ENCODE measurements at regions not wholly inside any gene's neighbourhood (a gene's known extent, or its start where the extent isn't known, plus 50 kb on each side); places are given as distances from the start of the nearest gene placed in this dataset.

DNA sequence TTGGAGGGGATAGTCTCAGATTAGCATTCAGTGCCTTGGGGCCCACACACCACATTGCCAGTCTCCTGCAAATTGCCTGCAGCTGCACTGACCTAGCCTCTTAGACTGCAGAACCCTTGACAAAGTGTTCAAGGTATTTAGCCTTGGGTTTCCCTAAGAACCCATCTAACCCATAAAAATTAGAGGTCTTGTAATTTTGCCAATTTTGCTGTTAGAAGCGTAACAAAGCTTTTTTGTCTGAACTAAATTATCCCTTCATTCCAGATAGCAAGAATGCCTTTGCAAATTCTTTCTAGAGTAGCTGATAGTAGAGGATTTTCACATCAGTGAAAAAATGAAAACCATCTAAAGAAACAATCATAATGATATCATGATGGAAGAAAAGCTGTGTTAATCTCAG is 74.0 kb upstream of the CCNG1 start:
- no peak for ATAC-seq (ENCODE audit: low read depth)
- ChIA-PET POLR2A (no interaction called here), CTCF (interaction anchor here (1.4 kb wide), 1 partner anchor 45 kb away, joined by 4 read pairs; no protein-coding TSS in a partner anchor)
- H3K27me3 Mint-ChIP-seq: peaks cover 8% of the 10 kb centered on the region
- H3K4me2 ChIP-seq (replicated peaks; ENCODE audit: low read depth, low read length, poor library complexity, severe bottlenecking): no peak overlapping the region
- H3K79me2 ChIP-seq (ENCODE audit: control insufficient read depth, insufficient read depth, low read length): no peaks in the 10 kb centered on the region
- no peak overlapping the region for H3K27ac Mint-ChIP-seq
- no peaks in the 10 kb centered on the region for H3K4me1 ChIP-seq (ENCODE audit: control insufficient read depth in 2 of 2, insufficient read depth in 2 of 2, low read length in 2 of 2)
- H4K20me1 ChIP-seq (ENCODE audit: control insufficient read depth, insufficient read depth, low read length, poor library complexity, severe bottlenecking): no peaks in the 10 kb centered on the region
- no peak overlapping the region for H3K9ac ChIP-seq (ENCODE audit: low read length)
- WGBS (ENCODE audit: insufficient coverage): no CpG with 5 or more reads among the region's 1 CpG
- H3K36me3 ChIP-seq (replicated peaks in 1 of 2; ENCODE audit: control extremely low read depth in 1 of 2, control insufficient read depth in 1 of 2, extremely low read depth in 1 of 2, insufficient read depth in 2 of 2, low read length in 1 of 2): no peaks in the 10 kb centered on the region
- intact Hi-C loops (cut with micrococcal nuclease): no loop called here
- no peak overlapping the region for H3K4me3 ChIP-seq (ENCODE audit: control extremely low read depth in 1 of 5, extremely low read depth in 1 of 5, insufficient read depth in 1 of 5, low read depth in 2 of 5, low read length in 4 of 5)
- TF ChIP-seq, protein P1, sequence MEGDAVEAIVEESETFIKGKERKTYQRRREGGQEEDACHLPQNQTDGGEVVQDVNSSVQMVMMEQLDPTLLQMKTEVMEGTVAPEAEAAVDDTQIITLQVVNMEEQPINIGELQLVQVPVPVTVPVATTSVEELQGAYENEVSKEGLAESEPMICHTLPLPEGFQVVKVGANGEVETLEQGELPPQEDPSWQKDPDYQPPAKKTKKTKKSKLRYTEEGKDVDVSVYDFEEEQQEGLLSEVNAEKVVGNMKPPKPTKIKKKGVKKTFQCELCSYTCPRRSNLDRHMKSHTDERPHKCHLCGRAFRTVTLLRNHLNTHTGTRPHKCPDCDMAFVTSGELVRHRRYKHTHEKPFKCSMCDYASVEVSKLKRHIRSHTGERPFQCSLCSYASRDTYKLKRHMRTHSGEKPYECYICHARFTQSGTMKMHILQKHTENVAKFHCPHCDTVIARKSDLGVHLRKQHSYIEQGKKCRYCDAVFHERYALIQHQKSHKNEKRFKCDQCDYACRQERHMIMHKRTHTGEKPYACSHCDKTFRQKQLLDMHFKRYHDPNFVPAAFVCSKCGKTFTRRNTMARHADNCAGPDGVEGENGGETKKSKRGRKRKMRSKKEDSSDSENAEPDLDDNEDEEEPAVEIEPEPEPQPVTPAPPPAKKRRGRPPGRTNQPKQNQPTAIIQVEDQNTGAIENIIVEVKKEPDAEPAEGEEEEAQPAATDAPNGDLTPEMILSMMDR (IDR thresholded peaks at IDR 0.05): no peak
- no peaks in the 10 kb centered on the region for H3K9me3 Mint-ChIP-seq (ENCODE audit: insufficient read depth)
- H2AFZ ChIP-seq (ENCODE audit: insufficient read depth, low read depth, low read length, poor library complexity, severe bottlenecking): no peak overlapping the region
- H3K27me3 ChIP-seq (replicated peaks in 1 of 4; ENCODE audit: control extremely low read depth in 1 of 4, control insufficient read depth in 3 of 4, insufficient read depth in 4 of 4, low read length in 3 of 4): peaks cover 0 to 4% (median 1%) of the 10 kb centered on the region in 4 experiments
- DNase-seq: no peak
- no peaks in the 10 kb centered on the region for H3K4me1 Mint-ChIP-seq
- H3K4me3 Mint-ChIP-seq: no peak overlapping the region
- H3K27ac ChIP-seq (ENCODE audit: low read length in 2 of 2): no peak overlapping the region
- H3K9me3 ChIP-seq (ENCODE audit: control extremely low read depth in 1 of 3, control insufficient read depth in 2 of 3, insufficient read depth in 1 of 3, low read length in 2 of 3): peaks cover 0 to 7% (median 5%) of the 10 kb centered on the region in 3 donors

DNA sequence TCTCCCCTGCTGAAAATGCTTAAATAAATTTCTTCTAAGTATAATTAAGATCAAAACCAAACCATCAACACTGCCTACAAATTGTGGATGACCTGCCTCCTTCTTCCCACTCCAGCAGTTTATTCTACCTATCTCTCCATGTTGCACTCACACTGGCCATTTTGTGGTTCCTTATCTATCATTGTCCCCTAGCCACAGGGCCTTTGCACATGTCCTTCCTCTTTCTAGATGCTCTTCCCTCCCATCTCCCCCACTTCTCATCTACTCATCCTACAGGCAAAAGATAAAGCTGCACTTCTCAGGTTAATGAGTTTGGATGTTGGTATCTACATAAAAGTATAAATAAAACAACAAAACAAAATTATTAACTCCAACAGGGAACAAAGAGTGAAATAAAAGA is 70.6 kb upstream of the CCNG1 start:
- Mint-ChIP-seq H3K4me1 (no peaks in the 10 kb centered on the region), H3K4me3 (no peak overlapping the region), H3K27ac (no peak overlapping the region), H3K9me3 (ENCODE audit: insufficient read depth) (no peaks in the 10 kb centered on the region), H3K27me3 (peaks cover 4% of the 10 kb centered on the region)
- Histone ChIP-seq H3K9ac (ENCODE audit: low read length) (no peak overlapping the region), H4K20me1 (ENCODE audit: control insufficient read depth, insufficient read depth, low read length, poor library complexity, severe bottlenecking) (no peaks in the 10 kb centered on the region), H2AFZ (ENCODE audit: insufficient read depth, low read depth, low read length, poor library complexity, severe bottlenecking) (no peak overlapping the region), H3K27ac (ENCODE audit: low read length in 2 of 2) (no peak overlapping the region), H3K27me3 (replicated peaks in 1 of 4; ENCODE audit: control extremely low read depth in 1 of 4, control insufficient read depth in 3 of 4, insufficient read depth in 4 of 4, low read length in 3 of 4) (peaks cover 0 to 4% (median 0%) of the 10 kb centered on the region in 4 experiments), H3K4me2 (replicated peaks; ENCODE audit: low read depth, low read length, poor library complexity, severe bottlenecking) (no peak overlapping the region), H3K4me3 (ENCODE audit: control extremely low read depth in 1 of 5, extremely low read depth in 1 of 5, insufficient read depth in 1 of 5, low read depth in 2 of 5, low read length in 4 of 5) (no peak overlapping the region), H3K4me1 (ENCODE audit: control insufficient read depth in 2 of 2, insufficient read depth in 2 of 2, low read length in 2 of 2) (no peaks in the 10 kb centered on the region), H3K79me2 (ENCODE audit: control insufficient read depth, insufficient read depth, low read length) (no peaks in the 10 kb centered on the region), H3K9me3 (ENCODE audit: control extremely low read depth in 1 of 3, control insufficient read depth in 2 of 3, insufficient read depth in 1 of 3, low read length in 2 of 3) (peaks cover 0 to 13% (median 5%) of the 10 kb centered on the region in 3 donors), H3K36me3 (replicated peaks in 1 of 2; ENCODE audit: control extremely low read depth in 1 of 2, control insufficient read depth in 1 of 2, extremely low read depth in 1 of 2, insufficient read depth in 2 of 2, low read length in 1 of 2) (no peaks in the 10 kb centered on the region)
- POLR2A ChIA-PET: no interaction called here
- intact Hi-C loops (cut with micrococcal nuclease): no loop called here
- ATAC-seq (ENCODE audit: low read depth) (no peak), DNase-seq (no peak)
- CTCF ChIA-PET: no interaction called here
- TF ChIP-seq, protein P1 (IDR thresholded peaks at IDR 0.05): no peak
- no peak for TF ChIP-seq EZH2 (IDR thresholded peaks at IDR 0.05; ENCODE audit: borderline replicate concordance, insufficient read depth, low read depth, low read length, poor library complexity, severe bottlenecking)

Data from B cell (primary cell).